Activated naive CD8-positive, alpha-beta T cell treated with anti-CD3 and anti-CD28 coated beads for 36 hours (primary cell): ENCODE measurements at regions not wholly inside any gene's neighbourhood (a gene's known extent, or its start where the extent isn't known, plus 50 kb on each side); places are given as distances from the start of the nearest gene placed in this dataset.

Experiments
- DNase-seq: peaks from one replicate; pipeline ENCODE4 v3.0.0; 2021
- H3K27ac Mint-ChIP-seq: one replicate; pipeline ENCODE4 v1.8.0; 2022; ENCODE audit warnings: mild to moderate bottlenecking, moderate library complexity, mixed read lengths
- H3K27me3 Mint-ChIP-seq: one replicate; pipeline ENCODE4 v1.8.0; 2022; ENCODE audit warnings: mild to moderate bottlenecking, mixed read lengths
- H3K36me3 Mint-ChIP-seq: one replicate; pipeline ENCODE4 v1.8.0; 2021; ENCODE audit warnings: mild to moderate bottlenecking, mixed read lengths
- H3K4me1 Mint-ChIP-seq: one replicate; pipeline ENCODE4 v1.8.0; 2021; ENCODE audit warnings: mixed read lengths
- H3K4me3 Mint-ChIP-seq: one replicate; pipeline ENCODE4 v1.8.0; 2022; ENCODE audit warnings: mild to moderate bottlenecking, moderate library complexity, mixed read lengths
- H3K9me3 Mint-ChIP-seq: one replicate; pipeline ENCODE4 v1.8.0; 2022; ENCODE audit warnings: mixed read lengths

GRCh38 chr10:121106611-121107010, 255.4 kb downstream of the WDR11 start:
- Mint-ChIP-seq H3K4me1 (no peaks in the 10 kb centered on the region), H3K9me3 (peaks cover 2% of the 10 kb centered on the region)

DNA sequence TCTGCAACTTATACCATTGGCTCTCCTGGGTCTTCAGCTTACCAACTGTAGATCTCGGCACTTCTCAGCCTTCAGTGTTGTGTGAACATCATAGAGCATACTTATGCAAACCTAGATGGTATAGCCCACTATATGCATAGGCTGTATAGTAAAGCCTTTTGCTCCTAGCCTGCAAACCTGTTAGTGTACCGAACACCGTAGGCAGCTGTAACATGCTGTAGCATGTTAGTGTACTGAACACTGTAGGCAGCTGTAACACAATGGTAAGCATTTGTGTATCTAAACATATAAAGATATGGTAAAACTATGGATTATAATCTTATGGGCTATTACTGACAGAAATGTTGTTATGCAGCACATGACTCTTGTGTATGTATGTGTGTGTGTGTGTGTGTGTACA, 256.9 kb downstream of the WDR11 start:
- no peaks in the 10 kb centered on the region for H3K4me1 Mint-ChIP-seq
- DNase-seq = no peak
- no peaks in the 10 kb centered on the region for H3K36me3 Mint-ChIP-seq
- no peak overlapping the region for H3K27ac Mint-ChIP-seq
- no peaks in the 10 kb centered on the region for H3K27me3 Mint-ChIP-seq
- H3K9me3 Mint-ChIP-seq = peaks cover 2% of the 10 kb centered on the region
- H3K4me3 Mint-ChIP-seq = no peak overlapping the region

More at GRCh38 chr10:121106611-121107010, 255.4 kb downstream of the WDR11 start:
- Mint-ChIP-seq H3K4me3 (no peak overlapping the region), H3K27ac (no peak overlapping the region), H3K36me3 (no peaks in the 10 kb centered on the region), H3K27me3 (no peaks in the 10 kb centered on the region)
- DNase-seq = no peak

DNA sequence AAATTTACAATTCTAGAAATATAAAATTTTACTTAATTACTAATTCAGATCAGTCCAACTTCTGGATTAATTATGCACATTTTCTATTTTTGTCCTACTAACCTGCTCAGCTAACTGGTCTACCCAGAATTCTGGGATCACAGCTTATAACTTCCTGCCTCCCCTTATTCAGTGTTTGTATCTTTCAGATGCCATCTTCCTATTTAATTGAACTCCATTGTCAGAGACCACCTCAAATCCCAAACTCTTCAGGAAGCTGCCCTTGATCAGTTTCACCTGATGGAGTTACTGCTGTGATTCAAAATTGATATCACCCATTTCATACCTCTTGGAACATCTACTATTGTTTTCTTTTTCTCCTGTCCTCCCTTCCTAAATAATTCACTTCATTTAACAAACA, 259.2 kb downstream of the WDR11 start:
- DNase-seq = no peak
- Mint-ChIP-seq H3K27ac (no peak overlapping the region), H3K27me3 (no peaks in the 10 kb centered on the region), H3K9me3 (peaks cover 2% of the 10 kb centered on the region), H3K4me3 (no peak overlapping the region), H3K4me1 (no peaks in the 10 kb centered on the region), H3K36me3 (no peaks in the 10 kb centered on the region)

- Mint-ChIP-seq H3K27ac (no peak overlapping the region), H3K36me3 (no peaks in the 10 kb centered on the region), H3K9me3 (peaks cover 13% of the 10 kb centered on the region), H3K4me1 (no peaks in the 10 kb centered on the region), H3K27me3 (peaks cover 10% of the 10 kb centered on the region), H3K4me3 (no peak overlapping the region)
- DNase-seq = no peak
Measured at GRCh38 chr10:121112136-121112535, 261.0 kb downstream of the WDR11 start.

DNA sequence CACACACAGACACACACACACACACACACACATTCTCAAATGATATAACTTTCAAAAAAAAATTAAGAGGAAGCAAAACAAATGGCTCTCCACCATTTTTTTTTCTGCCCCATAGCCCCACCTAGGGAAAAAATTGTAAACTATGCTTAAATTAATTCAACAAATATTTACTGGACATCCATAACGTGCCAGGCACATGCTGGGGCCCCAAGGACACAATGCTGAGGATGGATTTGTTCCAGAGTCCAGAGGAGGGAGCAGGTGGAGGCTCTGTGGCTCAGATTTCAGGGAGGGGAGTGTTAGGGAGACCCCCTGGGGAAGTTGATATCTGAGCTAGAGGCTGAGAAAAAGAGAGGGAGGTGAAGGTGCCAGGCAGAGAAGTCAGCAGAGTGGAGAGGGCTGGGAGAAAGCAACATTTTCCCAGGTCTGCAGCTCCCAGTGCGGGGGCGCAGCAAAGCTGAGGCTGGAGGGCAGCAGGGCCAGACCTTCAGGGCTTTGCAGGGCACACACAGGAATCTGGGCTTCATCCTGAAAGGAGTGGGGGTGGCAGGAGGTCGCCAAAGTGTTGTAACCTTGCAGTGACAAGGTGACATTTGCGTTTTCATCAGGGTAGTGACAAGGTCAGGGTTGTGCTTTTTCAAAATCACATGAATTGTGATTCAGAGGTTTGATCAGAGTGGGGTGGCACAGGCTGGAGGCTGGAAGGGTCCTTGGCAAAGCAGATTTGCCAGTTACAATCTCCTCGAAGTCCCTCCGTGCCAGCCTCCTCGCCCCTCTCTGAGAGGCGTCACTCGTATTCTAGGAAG, 261.6 kb downstream of the WDR11 start:
- H3K4me1 Mint-ChIP-seq = no peaks in the 10 kb centered on the region
- peaks cover 10% of the 10 kb centered on the region for H3K27me3 Mint-ChIP-seq
- no peaks in the 10 kb centered on the region for H3K36me3 Mint-ChIP-seq
- no peak overlapping the region for H3K27ac Mint-ChIP-seq
- H3K4me3 Mint-ChIP-seq = no peak overlapping the region
- DNase-seq = no peak
- H3K9me3 Mint-ChIP-seq = peaks cover 13% of the 10 kb centered on the region

DNA sequence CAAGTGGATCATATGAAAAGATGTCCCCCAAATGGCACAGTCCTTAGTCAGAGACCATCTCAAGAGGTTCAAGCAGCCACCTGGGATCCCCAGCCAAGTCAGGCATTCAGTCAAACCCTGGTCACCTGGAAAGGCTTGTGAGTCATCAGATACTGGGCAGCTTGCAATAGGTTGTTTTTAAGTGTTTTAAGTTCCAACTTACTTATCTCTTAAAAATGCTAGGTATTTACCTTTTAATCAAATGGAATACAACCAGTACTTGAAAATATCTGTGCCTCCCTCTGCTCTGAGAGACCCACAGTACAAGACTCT, 262.2 kb downstream of the WDR11 start:
- no peak overlapping the region for H3K4me3 Mint-ChIP-seq
- no peak overlapping the region for H3K27ac Mint-ChIP-seq
- H3K9me3 Mint-ChIP-seq = peaks cover 13% of the 10 kb centered on the region
- no peaks in the 10 kb centered on the region for H3K36me3 Mint-ChIP-seq
- H3K4me1 Mint-ChIP-seq = no peaks in the 10 kb centered on the region
- DNase-seq = no peak
- H3K27me3 Mint-ChIP-seq = peaks cover 10% of the 10 kb centered on the region

- Mint-ChIP-seq H3K36me3 (no peaks in the 10 kb centered on the region), H3K27me3 (peaks cover 10% of the 10 kb centered on the region), H3K4me3 (no peak overlapping the region), H3K9me3 (peaks cover 13% of the 10 kb centered on the region), H3K27ac (no peak overlapping the region), H3K4me1 (no peaks in the 10 kb centered on the region)
- no peak for DNase-seq
Measured at GRCh38 chr10:121113911-121114310, 262.7 kb downstream of the WDR11 start.

GRCh38 chr10:121115154-121115553, 264.0 kb downstream of the WDR11 start:
- Mint-ChIP-seq H3K27ac (no peak overlapping the region), H3K36me3 (no peaks in the 10 kb centered on the region), H3K27me3 (peaks cover 10% of the 10 kb centered on the region), H3K4me1 (no peaks in the 10 kb centered on the region), H3K4me3 (no peak overlapping the region), H3K9me3 (peaks cover 13% of the 10 kb centered on the region)
- DNase-seq = no peak

DNA sequence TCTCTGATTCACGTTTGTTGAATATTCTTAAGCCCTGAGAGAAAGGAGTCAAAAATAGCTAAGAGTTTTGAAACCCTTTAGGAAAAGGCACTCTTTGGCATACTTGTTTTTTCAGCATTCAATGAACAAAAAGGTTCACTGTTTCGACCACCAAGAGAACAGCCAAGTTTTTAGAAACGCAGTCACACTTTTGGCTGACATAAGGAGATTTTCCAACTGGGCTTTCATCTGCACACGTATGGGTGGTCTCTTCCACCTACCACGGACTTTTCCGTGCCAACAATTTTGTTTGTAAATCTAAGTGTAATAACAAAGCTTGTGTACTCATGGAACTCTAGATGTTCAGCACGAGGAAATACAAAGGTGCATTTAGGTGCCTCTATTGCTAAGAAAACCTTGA, 270.3 kb downstream of the WDR11 start:
- Mint-ChIP-seq H3K4me3 (no peak overlapping the region), H3K27ac (no peak overlapping the region), H3K36me3 (no peaks in the 10 kb centered on the region), H3K9me3 (peaks cover 3% of the 10 kb centered on the region), H3K27me3 (peaks cover 3% of the 10 kb centered on the region), H3K4me1 (no peaks in the 10 kb centered on the region)
- DNase-seq = no peak

GRCh38 chr10:121127151-121127906, 276.2 kb downstream of the WDR11 start:
- Mint-ChIP-seq H3K4me3 (no peak overlapping the region), H3K27ac (no peak overlapping the region), H3K27me3 (no peaks in the 10 kb centered on the region), H3K9me3 (no peaks in the 10 kb centered on the region), H3K4me1 (no peaks in the 10 kb centered on the region), H3K36me3 (no peaks in the 10 kb centered on the region)
- DNase-seq = no peak

DNA sequence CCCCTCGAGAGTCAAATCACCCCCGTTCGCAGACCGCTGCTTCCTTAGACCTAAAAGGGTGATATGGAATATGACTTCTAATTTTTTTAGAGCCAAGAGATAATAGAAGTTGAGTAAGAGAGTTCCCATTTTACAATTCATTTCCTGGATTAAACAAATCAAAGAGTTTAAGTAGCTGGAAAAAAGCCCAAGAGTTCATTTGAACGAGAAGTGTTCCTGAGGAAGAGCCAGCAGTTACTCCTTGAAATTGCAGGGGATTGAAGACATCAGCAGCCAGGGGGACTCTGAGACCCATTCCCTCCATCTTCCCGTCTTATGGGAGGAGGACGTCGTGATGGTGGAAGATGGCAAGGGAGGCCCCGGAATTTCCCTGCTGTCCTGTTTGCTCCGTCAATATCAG, 277.0 kb downstream of the WDR11 start:
- no peaks in the 10 kb centered on the region for H3K4me1 Mint-ChIP-seq
- no peak overlapping the region for H3K4me3 Mint-ChIP-seq
- no peaks in the 10 kb centered on the region for H3K36me3 Mint-ChIP-seq
- H3K27ac Mint-ChIP-seq = no peak overlapping the region
- DNase-seq = no peak
- H3K27me3 Mint-ChIP-seq = no peaks in the 10 kb centered on the region
- H3K9me3 Mint-ChIP-seq = no peaks in the 10 kb centered on the region

- no peaks in the 10 kb centered on the region for H3K4me1 Mint-ChIP-seq
- H3K9me3 Mint-ChIP-seq = no peaks in the 10 kb centered on the region
- no peaks in the 10 kb centered on the region for H3K27me3 Mint-ChIP-seq
- DNase-seq = no peak
- no peak overlapping the region for H3K4me3 Mint-ChIP-seq
- H3K36me3 Mint-ChIP-seq = no peaks in the 10 kb centered on the region
- H3K27ac Mint-ChIP-seq = no peak overlapping the region
Measured at GRCh38 chr10:121129266-121129665, 278.1 kb downstream of the WDR11 start.

DNA sequence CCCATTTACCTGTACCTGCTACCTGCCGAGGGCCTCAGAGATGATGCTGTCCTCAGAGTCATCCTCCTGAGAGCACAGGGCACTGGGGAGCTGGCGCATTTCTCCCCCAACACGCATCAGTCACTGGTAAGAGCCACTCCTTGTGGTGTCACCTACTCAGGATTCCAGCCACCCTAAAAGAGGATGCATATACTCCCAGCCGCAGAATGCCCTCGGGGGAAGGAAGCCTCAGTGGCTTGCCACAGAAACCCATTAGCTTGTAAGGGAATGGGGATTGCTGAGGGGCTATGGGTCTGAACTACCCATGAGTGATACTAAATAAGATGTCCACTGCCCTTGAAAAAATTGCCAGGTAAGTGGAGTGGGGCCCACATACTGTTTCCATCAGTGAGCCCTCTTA, 279.2 kb downstream of the WDR11 start:
- no peaks in the 10 kb centered on the region for H3K27me3 Mint-ChIP-seq
- no peak overlapping the region for H3K4me3 Mint-ChIP-seq
- no peak overlapping the region for H3K27ac Mint-ChIP-seq
- DNase-seq = no peak
- H3K9me3 Mint-ChIP-seq = no peaks in the 10 kb centered on the region
- H3K36me3 Mint-ChIP-seq = no peaks in the 10 kb centered on the region
- H3K4me1 Mint-ChIP-seq = no peaks in the 10 kb centered on the region

GRCh38 chr10:121131014-121131413, 279.9 kb downstream of the WDR11 start:
- no peak overlapping the region for H3K27ac Mint-ChIP-seq
- no peaks in the 10 kb centered on the region for H3K9me3 Mint-ChIP-seq
- no peak overlapping the region for H3K4me3 Mint-ChIP-seq
- no peaks in the 10 kb centered on the region for H3K4me1 Mint-ChIP-seq
- no peaks in the 10 kb centered on the region for H3K36me3 Mint-ChIP-seq
- no peak for DNase-seq
- no peaks in the 10 kb centered on the region for H3K27me3 Mint-ChIP-seq

DNA sequence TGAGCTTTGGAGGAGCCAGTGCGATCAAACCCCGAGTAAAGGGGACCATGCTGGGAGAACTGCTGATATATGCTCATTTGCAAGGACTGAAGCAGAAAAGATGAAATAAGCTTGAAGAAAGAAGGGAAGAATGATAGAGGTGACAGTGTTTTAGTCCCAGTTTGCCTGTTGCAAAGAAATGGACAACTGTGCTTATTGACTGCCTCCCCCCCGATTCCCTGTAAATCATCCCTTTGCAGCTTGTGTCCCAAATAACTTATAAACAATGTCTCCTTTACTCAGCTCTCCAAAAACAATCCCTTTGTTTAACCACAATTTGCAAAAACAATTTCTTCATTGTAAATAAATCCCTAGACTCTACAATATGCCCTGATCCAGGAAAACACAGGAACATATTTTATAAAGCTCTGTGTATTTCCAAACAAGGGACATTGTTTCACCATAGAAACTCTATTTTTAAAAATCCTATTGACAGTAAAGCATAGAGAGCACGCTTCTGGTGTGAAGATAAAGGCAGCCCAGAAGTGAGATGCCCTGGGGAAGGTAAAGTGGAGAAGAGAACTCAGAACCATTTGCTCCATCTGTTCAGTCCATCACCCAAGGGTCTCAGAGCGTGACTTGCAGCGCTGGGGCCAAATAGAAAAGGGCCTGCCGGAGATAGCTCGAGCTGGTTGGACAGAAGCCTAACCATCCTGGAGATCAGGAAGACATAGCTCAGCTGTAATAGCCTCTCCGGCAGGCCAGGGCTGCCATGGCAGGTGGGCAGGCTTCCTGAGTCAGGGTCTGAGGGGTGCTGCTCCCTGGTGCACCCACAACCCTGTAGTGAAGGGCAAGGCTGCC, 280.5 kb downstream of the WDR11 start:
- Mint-ChIP-seq H3K36me3 (no peaks in the 10 kb centered on the region), H3K4me1 (no peaks in the 10 kb centered on the region), H3K27me3 (no peaks in the 10 kb centered on the region), H3K27ac (no peak overlapping the region), H3K4me3 (no peak overlapping the region), H3K9me3 (no peaks in the 10 kb centered on the region)
- no peak for DNase-seq
